ENCODE measurements at regions not wholly inside any gene's neighbourhood (a gene's known extent, or its start where the extent isn't known, plus 50 kb on each side); places are given as distances from the start of the nearest gene placed in this dataset.

DNA sequence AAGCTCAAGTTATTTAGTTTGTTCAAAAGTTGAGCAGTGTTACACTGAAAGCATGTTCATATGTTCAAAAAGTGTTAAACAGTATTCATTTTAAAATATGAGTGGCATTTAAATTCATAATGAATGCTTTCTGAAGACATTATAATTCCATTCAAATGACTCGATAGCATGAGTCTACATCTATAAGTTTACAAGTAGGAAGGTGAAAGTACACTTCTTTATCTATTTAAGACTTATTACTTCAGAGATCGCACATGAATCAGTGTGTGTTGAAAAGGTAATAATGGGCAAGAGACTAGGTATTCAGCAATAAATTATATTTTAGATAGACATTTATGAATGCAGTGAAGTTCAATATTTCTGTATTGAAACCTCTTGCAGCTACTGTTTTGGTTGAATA lies 456.1 kb downstream of the GRXCR1 start:
- TF ChIP-seq, protein P1, sequence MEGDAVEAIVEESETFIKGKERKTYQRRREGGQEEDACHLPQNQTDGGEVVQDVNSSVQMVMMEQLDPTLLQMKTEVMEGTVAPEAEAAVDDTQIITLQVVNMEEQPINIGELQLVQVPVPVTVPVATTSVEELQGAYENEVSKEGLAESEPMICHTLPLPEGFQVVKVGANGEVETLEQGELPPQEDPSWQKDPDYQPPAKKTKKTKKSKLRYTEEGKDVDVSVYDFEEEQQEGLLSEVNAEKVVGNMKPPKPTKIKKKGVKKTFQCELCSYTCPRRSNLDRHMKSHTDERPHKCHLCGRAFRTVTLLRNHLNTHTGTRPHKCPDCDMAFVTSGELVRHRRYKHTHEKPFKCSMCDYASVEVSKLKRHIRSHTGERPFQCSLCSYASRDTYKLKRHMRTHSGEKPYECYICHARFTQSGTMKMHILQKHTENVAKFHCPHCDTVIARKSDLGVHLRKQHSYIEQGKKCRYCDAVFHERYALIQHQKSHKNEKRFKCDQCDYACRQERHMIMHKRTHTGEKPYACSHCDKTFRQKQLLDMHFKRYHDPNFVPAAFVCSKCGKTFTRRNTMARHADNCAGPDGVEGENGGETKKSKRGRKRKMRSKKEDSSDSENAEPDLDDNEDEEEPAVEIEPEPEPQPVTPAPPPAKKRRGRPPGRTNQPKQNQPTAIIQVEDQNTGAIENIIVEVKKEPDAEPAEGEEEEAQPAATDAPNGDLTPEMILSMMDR (conservative IDR thresholded peaks at IDR 0.05; ENCODE audit: low read depth, low read length) = no peak
- TF ChIP-seq EZH2 (IDR thresholded peaks at IDR 0.05; ENCODE audit: borderline replicate concordance, low read depth, low read length, poor library complexity, severe bottlenecking) = no peak
